AG08396 (cell line): ENCODE measurements at regions not wholly inside any gene's neighbourhood (a gene's known extent, or its start where the extent isn't known, plus 50 kb on each side); places are given as distances from the start of the nearest gene placed in this dataset.

ENCODE experiments used
- DNase-seq: peaks from one replicate; pipeline ENCODE4 v3.0.0; 2012; ENCODE audit warnings: low spot score, mixed read lengths

- no peak for DNase-seq
These were observed 1072.6 kb upstream of the PIK3C3 start for GRCh38 chr18:40882468-40882867.

GRCh38 chr18:40878371-40878770 is 1076.7 kb upstream of the PIK3C3 start:
- no peak for DNase-seq

- no peak for DNase-seq
These were observed 1077.9 kb upstream of the PIK3C3 start for GRCh38 chr18:40877096-40877495.

DNA sequence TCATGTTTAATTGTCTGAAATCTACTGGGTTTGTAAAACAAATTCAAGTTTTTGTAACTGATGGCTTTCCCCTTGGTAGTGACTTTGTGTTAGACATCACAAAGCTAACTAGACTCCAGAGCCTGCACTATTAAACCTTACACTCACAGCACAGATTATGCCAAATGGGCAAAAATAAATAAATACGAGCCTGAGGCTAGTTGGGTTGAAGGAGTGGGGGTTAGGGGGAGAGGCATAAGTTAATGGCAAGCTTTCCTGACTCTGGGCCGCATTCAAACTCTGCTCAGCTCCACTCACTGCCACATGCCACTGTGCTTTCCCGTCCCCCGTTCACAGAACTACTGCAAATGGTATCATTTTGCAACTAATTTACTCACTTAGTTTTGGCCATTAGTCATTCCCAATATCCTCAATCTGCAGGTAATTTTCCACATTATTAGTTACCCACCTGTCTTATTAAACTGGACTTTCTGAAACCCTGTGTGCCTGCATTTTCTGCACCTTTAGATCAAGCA is 1079.9 kb upstream of the PIK3C3 start:
- no peak for DNase-seq

- no peak for DNase-seq
These were observed 1080.8 kb upstream of the PIK3C3 start for GRCh38 chr18:40874233-40874632.

GRCh38 chr18:40868110-40868858 is 1086.8 kb upstream of the PIK3C3 start:
- DNase-seq = no peak

GRCh38 chr18:40867459-40867858 is 1087.6 kb upstream of the PIK3C3 start:
- no peak for DNase-seq

DNA sequence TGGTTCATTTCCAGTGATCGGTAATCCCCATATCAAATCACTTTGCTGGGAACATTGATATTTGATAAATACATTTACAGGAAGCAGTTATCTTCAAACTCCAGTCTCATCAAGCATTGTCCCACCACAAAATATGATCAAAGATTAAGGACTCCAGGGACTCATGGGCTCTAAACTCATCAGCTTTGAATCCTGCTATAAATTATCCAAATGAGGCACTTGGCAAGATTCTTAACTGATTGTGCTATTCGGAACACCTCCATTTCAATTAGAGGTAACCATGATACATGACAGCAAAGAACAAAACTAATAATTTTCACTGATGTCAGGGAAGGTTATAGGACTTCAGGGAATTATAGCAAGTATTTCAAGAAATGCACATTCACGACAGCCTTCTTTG is 1088.1 kb upstream of the PIK3C3 start:
- DNase-seq = no peak

DNA sequence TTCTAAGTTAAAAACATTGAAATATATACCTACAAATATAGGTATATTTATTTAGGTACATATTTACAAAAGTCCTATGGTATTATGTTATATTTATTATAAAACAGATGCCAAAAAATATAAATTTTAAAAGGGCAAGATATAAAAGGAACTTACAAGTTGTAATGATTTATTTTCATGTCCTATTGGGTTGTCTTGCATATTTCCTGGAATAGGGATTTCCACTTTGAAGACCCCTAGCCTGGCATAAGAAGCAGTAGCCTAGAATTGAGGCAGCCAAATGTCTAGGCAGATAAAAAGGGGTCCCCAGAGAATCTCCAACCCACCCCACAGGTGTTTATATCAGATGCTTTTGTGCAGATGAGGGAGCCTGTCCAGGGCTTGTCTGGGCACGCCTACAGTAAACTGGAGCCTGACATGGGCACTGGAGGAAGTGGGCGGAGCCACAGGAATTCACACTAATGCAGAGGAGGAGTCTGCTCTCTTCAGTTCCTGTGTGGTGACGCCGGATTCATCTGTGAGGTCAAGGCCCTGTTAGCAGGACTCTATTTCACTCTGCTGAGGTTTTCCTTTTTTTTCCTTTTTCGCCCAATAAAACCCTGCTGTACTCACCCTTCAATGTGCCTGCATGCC is 1088.9 kb upstream of the PIK3C3 start:
- DNase-seq = no peak

DNA sequence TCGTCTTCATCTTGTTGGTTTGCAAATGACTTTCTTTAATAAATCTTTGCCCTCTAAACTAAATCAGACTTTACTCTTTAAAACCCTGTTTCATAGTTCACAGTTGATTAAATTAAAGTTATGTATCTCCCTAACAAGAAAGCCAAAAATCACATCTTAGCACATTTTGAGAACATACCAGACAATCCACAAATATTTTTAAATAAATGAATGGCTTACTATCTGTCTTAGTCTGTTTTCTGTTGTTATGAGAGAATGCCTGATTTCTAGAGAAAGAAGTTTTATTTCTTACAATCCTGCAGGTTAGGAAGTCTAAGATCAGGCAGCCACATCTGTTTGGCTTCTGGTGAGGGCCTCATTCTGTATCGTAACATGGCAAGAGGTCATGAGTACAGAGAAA is 1090.2 kb upstream of the PIK3C3 start:
- DNase-seq = no peak

- no peak for DNase-seq
These were observed 1091.2 kb upstream of the PIK3C3 start for GRCh38 chr18:40863801-40864200.

DNA sequence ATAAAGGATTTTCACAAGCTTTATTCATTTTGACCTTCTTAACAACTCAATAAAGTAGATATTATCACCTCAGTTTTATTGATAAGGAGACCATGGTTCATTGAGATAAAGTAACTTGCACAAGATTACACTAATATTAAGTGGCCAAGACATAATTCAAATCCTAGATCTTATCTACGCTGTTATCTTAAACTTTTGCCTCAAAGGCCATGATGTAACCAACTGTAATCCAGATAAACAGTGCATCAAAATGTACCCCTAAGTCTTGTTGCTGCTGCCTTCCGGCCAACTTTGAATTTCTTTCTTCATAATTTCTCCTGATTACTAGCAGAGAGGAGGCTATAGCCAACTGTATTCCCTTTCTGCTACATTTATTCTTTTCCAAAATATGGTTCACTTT is 1094.8 kb upstream of the PIK3C3 start:
- DNase-seq = no peak

GRCh38 chr18:40855661-40856060 is 1099.4 kb upstream of the PIK3C3 start:
- DNase-seq = no peak

GRCh38 chr18:40852406-40852805 is 1102.6 kb upstream of the PIK3C3 start:
- DNase-seq = no peak

DNA sequence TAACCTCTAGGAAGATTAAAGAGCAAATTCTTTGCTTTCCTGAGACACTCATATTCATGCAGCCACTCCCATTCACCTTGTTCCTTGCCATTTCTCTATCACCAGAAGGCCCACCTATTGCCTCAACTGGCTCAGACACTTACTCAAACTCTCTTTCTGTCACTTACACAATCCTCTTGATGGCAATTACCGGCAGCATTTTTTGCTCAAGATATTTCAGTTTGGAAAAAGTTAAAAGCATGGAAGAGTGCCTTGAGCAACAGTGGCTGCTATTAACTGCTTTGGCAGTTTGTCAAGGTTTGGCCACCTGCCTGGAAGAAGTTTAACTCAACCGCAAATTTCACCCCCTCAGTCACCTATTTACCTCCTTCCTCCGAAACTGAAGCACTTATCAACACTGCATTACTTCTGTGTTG is 1104.0 kb upstream of the PIK3C3 start:
- no peak for DNase-seq

GRCh38 chr18:40849886-40850285 is 1105.1 kb upstream of the PIK3C3 start:
- no peak for DNase-seq

- DNase-seq = no peak
These were observed 1113.6 kb upstream of the PIK3C3 start for GRCh38 chr18:40841467-40841866.

DNA sequence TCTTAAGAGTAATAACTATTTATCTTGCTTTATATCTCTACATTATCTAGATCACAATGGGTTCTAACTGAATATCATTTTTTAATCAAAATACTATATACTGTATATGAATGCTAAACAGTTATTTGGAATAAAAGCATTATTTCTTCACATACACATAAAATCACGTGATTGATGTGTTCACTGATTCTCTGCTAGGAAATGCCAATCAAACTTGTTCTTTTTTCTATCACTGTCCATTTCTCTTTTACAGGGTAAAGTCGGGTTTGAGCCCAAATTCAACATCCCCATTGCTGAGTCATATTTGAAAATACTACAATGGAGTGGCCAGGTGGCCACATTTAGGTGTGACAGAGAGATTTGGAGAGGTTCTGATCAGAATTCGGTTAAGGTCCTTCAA is 1114.0 kb upstream of the PIK3C3 start:
- DNase-seq = no peak

- DNase-seq = no peak
These were observed 1122.7 kb upstream of the PIK3C3 start for GRCh38 chr18:40832362-40832761.

GRCh38 chr18:40824291-40824690 is 1130.7 kb upstream of the PIK3C3 start:
- DNase-seq = no peak

DNA sequence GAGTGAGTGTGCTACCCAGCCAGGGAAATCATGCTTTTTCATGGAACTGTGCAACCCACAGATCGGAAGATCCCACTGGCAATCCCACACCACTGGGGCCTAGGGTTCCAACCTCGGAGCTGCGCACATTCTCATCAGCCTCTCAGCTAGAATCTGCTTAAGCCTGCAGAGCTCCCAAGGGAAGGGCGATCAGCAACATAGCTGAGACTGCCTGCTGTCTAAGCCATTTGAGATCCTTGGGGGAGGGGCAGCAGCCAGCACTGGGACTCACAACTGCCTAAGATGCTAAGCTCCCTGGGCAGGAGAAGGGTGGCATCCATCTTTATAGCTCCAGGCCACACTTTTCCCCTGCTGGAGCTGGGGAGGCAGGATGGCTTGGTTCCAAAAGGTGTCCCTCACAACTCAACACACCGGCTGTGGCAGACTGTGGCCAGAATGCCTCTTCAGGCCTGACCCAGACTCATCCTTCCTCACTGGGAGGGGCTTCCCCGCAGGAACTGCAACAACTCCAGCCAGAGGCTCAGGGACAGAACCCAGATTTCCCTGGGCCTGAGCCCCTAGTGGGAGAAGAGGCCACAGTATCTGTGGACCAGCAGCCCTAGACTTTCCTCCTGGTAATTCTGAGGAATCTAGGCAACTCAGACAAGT is 1133.3 kb upstream of the PIK3C3 start:
- no peak for DNase-seq

DNA sequence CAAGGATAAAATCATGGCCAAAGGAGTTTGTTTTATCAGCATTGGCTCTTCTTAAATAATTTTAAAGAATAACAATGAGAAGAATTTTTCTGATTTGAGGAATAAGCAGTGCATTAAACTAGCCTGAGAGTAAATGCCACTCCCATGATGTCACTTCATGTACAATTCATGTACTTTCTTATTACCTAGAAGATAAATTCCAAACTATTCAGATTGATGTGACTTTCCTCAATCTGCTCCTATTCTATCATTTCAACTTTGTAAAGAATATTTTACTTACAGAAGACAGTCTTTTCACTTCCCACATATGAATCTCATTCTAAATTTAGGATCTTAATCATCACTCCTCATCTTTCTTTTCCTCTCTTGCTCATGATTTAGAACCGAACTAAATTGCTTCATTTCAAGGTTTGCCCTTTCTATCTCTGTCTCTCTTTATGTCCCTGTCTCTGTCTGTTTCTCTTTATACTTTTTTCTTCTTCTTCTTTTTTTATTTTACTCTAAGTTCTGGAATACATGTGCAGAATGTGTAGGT is 1142.0 kb upstream of the PIK3C3 start:
- no peak for DNase-seq

GRCh38 chr18:40810372-40810771 is 1144.7 kb upstream of the PIK3C3 start:
- DNase-seq = no peak
